LNCaP clone FGC (cell line): ENCODE measurements at regions not wholly inside any gene's neighbourhood (a gene's known extent, or its start where the extent isn't known, plus 50 kb on each side); places are given as distances from the start of the nearest gene placed in this dataset.
"Not testable (repeated sequence)": the region's sequence is repeated elsewhere in the genome, so short reads cannot be mapped to it uniquely, and the experiment has no call there.

Experiments used
- DNase-seq: peaks from one replicate; pipeline ENCODE4 v3.0.0-alpha.2; 2011; ENCODE audit warnings: low read depth
- H3K4me3 ChIP-seq: 2 replicates; pipeline ENCODE4 v1.5.1; 2011; ENCODE audit warnings: mild to moderate bottlenecking, low read depth, low read length, control low read depth
- TF ChIP-seq, protein P1 (sequence below): IDR thresholded peaks from 2 replicates; pipeline ENCODE4 v1.5.1; 2012; ENCODE audit warnings: mild to moderate bottlenecking; ENCODE audit not compliant: control insufficient read depth, insufficient read depth; ENCODE audit errors: extremely low read depth

DNA sequence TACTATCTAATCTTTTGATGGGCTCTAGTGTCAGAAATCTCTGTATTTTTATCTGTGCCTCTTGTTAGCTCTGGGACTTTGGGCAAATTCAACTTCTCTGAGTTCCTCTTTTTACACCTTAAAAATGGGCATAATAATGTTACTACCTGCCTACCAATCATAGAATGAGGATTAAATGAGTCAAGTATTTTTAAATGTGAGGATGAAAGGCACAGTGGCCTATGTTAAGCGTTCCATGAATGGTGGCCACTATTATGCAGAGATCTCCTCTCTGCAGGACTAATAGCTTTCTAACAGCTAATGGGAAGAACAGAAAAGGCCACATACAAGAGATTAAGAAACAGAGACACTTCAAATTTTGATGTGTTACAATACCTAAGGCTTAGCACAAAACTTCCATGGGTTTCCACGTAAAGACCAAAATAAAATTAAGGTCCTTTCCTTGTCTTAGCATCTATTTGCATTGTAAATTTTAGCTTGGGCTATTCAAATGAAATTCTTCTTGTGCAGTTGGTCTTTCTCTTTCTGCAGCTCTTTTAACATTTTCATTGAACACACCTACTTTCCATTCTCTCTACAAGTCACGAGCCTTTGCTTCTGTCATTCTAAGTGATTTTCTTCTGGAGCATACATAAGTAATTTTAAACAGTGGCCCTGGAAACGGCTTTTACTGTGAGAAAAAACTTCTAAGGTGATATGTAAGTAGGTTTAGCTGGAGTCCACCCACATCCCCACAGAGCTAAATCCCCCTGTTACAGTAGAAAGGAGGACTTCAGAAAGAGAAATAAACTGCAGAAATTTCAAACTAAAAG is 117.9 kb upstream of the MED14 start:
- DNase-seq: no peak
- TF ChIP-seq, protein P1, sequence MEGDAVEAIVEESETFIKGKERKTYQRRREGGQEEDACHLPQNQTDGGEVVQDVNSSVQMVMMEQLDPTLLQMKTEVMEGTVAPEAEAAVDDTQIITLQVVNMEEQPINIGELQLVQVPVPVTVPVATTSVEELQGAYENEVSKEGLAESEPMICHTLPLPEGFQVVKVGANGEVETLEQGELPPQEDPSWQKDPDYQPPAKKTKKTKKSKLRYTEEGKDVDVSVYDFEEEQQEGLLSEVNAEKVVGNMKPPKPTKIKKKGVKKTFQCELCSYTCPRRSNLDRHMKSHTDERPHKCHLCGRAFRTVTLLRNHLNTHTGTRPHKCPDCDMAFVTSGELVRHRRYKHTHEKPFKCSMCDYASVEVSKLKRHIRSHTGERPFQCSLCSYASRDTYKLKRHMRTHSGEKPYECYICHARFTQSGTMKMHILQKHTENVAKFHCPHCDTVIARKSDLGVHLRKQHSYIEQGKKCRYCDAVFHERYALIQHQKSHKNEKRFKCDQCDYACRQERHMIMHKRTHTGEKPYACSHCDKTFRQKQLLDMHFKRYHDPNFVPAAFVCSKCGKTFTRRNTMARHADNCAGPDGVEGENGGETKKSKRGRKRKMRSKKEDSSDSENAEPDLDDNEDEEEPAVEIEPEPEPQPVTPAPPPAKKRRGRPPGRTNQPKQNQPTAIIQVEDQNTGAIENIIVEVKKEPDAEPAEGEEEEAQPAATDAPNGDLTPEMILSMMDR: no peak
- no peak overlapping the region for H3K4me3 ChIP-seq

DNA sequence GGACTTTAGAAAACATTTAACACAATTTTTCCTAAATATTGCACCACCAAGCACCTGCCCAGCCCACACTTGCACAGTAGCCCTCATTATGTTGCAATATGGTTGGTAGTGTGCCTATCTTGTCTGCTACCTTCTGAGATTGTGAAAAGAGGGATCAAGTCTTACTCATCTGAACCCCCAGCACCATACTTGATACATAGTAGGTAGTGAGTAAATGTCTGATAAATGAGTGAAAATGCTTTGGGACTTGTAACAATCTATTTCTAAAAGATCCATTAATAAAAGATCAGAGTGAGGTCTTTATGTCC is 118.4 kb upstream of the MED14 start:
- TF ChIP-seq, protein P1: no peak
- no peak for DNase-seq
- H3K4me3 ChIP-seq: no peak overlapping the region

DNA sequence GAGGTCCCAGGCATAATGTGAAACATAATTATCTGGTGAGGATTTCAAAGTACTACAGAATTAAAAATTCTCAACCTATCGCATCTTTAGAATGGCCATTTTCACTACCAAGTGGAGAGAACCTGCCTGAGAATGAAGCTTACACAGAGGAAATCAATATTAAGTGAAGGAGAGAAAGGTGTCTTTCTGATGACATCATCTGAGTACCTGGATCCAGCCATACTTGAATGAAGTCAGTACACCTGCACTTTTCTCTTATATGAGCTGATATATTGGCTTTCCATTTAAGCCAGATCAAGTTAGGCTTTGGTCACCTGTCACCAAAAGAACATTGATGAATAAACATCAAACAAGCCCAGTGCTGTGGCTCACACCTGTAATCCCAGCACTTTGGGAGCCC is 118.9 kb upstream of the MED14 start:
- no peak for DNase-seq
- TF ChIP-seq, protein P1: no peak
- H3K4me3 ChIP-seq: no peak overlapping the region

DNA sequence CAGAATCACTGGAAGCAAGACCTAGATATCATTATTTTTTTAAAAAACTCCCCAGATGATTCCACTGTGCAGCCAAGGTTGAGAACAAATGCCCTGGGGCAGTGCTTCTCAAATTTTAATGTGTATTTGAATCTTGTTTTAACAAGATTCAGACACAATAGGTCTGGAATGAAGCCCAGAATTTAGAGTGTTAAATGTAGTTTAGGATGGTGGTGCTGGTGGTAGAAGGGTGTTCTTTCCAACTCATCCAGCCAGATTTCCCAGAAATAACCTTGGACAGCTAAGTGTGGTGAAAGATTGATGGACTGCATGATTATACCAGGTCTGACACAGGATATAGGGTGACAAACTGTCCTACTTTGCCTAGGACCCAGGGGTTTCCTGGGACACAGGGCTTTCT is 120.1 kb upstream of the MED14 start:
- peak; percentile 38 for DNase-seq
- TF ChIP-seq, protein P1: no peak
- no peak overlapping the region for H3K4me3 ChIP-seq

DNA sequence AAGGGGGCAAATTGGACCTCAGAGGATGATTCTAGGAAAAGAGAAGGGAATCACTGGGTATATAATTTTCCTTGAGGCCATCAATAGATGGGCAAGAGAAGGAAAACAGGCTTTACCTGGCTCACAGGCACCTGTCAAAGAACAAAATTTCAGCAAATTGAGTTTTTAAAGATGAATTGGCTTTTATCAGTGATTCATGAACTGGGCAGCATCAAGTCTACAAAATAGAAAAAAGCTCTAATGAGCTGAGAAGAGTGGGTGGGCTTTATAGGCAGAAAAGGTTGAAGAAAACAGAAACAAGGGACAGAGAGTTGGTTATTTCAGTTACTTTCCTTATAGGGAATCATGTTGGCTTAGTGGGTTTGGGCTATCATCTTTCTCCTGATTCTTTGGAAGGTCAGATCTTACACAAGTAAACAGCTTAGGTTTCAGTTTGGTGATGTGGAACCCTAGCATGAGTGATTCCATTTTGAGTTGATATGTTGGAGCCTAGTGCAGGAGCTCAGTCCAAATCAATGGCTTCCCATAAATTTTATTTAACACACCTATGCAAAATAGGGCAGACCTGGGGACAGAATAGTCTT is 120.7 kb upstream of the MED14 start:
- no peak for DNase-seq
- no peak overlapping the region for H3K4me3 ChIP-seq
- TF ChIP-seq, protein P1: no peak

DNA sequence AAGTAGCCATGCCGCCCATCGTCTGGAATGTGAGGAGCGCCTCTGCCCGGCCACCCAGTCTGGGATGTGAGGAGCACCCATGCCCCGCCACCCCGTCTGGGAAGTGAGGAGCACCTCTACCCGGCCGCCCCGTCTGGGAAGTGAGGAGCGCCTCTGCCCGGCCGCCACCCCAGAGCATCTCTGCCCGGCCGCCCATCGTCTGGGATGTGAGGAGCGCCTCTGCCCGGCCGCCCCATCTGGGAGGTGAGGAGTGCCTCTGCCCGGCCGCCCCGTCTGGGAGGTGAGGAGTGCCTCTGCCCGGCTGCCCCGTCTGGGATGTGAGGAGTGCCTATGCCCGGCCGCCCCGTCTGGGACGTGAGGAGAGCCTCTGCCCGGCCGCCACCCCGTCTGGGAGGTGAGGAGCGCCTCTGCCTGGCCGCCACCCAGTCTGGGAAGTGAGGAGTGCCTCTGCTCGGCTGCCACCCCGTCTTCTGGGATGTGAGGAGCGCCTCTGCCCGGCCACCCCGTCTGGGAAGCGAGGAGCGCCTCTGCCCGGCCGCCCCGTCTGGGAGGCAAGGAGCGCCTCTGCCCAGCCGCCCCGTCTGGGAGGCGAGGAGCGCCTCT is 126.7 kb upstream of the MED14 start:
- H3K4me3 ChIP-seq, DNase-seq: not testable (repeated sequence)

DNA sequence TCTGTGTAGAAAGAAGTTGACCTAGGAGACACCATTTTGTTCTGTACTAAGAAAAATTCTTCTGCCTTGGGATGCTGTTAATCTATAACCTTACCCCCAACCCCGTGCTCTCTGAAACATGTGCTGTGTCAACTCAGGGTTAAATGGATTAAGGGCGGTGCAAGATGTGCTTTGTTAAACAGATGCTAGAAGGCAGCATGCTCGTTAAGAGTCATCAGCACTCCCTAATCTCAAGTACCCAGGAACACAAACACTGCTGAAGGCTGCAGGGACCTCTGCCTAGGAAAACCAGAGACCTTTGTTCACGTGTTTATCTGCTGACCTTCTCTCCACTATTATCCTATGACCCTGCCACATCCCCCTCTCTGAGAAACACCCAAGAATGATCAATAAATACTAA is 127.9 kb upstream of the MED14 start:
- H3K4me3 ChIP-seq, DNase-seq: not testable (repeated sequence)

DNA sequence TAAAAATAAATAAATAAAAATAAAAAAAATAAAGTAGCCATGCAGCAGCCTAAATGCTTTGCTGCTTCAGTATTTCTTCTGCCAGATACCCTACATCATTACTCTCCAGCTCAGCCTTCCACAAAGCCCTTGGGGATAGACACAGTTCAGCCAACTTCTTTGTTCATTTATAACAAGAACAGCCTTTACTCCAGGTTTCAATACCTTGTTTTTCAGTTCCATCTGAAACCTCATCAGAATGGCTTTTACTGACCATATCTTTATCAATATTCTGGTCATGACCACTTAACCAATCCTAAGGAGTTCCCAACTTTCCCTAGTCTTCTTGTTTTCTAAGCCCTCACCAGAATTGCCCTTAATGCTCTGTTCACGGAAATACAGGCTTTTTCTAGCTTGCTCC is 128.3 kb upstream of the MED14 start:
- DNase-seq: no peak
- TF ChIP-seq, protein P1: no peak
- no peak overlapping the region for H3K4me3 ChIP-seq
